ENCODE measurements at regions not wholly inside any gene's neighbourhood (a gene's known extent, or its start where the extent isn't known, plus 50 kb on each side); places are given as distances from the start of the nearest gene placed in this dataset.

DNA sequence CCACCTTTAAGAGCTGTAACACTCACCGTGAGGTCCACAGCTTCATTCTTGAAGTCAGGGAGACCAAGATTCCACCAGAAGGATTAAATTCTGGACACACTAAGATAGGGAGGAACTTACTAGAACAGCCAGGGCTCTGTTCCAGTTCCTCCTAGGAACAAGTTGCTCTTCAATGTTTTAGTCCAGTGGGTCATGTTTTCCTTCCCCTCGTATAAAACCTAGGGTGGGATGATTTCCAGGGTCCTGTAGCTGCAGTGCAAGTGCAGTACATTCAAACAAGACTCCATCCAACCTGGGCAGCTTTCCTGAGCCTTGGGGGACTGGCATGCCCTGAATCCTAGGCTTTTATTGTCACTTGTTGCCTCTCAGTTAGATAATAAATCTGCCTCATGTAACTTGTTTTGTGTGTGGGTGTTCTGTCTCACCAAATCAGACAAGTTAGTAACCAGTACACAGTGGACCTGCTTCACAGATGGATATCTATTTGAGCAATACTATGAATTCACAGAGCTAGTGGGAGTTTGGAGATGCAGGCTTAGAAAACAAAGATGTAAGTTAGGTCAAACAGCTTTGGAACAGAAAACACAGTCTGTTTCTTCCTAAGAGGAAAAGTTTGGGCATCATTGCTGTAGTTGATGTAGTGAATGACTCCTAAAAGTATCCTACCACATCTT, 405.6 kb downstream of the GABRG2 start:
- TF ChIP-seq ZNF138 (CRISPR knock-in tag; conservative IDR thresholded peaks at IDR 0.05): no peak
- TF ChIP-seq, protein P1, sequence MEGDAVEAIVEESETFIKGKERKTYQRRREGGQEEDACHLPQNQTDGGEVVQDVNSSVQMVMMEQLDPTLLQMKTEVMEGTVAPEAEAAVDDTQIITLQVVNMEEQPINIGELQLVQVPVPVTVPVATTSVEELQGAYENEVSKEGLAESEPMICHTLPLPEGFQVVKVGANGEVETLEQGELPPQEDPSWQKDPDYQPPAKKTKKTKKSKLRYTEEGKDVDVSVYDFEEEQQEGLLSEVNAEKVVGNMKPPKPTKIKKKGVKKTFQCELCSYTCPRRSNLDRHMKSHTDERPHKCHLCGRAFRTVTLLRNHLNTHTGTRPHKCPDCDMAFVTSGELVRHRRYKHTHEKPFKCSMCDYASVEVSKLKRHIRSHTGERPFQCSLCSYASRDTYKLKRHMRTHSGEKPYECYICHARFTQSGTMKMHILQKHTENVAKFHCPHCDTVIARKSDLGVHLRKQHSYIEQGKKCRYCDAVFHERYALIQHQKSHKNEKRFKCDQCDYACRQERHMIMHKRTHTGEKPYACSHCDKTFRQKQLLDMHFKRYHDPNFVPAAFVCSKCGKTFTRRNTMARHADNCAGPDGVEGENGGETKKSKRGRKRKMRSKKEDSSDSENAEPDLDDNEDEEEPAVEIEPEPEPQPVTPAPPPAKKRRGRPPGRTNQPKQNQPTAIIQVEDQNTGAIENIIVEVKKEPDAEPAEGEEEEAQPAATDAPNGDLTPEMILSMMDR (IDR thresholded peaks at IDR 0.05): no peak
- TF ChIP-seq, protein P2, sequence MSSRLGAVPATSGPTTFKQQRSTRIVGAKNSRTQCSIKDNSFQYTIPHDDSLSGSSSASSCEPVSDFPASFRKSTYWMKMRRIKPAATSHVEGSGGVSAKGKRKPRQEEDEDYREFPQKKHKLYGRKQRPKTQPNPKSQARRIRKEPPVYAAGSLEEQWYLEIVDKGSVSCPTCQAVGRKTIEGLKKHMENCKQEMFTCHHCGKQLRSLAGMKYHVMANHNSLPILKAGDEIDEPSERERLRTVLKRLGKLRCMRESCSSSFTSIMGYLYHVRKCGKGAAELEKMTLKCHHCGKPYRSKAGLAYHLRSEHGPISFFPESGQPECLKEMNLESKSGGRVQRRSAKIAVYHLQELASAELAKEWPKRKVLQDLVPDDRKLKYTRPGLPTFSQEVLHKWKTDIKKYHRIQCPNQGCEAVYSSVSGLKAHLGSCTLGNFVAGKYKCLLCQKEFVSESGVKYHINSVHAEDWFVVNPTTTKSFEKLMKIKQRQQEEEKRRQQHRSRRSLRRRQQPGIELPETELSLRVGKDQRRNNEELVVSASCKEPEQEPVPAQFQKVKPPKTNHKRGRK (CRISPR knock-in tag; IDR thresholded peaks at IDR 0.05; ENCODE audit: borderline replicate concordance): no peak
- no peak for TF ChIP-seq ATF2 (CRISPR knock-in tag; IDR thresholded peaks at IDR 0.05; ENCODE audit: borderline replicate concordance, low read depth)

Data from WTC11 (cell line).